ENCODE measurements at regions not wholly inside any gene's neighbourhood (a gene's known extent, or its start where the extent isn't known, plus 50 kb on each side); places are given as distances from the start of the nearest gene placed in this dataset.
"Not testable (repeated sequence)": the region's sequence is repeated elsewhere in the genome, so short reads cannot be mapped to it uniquely, and the experiment has no call there.

DNA sequence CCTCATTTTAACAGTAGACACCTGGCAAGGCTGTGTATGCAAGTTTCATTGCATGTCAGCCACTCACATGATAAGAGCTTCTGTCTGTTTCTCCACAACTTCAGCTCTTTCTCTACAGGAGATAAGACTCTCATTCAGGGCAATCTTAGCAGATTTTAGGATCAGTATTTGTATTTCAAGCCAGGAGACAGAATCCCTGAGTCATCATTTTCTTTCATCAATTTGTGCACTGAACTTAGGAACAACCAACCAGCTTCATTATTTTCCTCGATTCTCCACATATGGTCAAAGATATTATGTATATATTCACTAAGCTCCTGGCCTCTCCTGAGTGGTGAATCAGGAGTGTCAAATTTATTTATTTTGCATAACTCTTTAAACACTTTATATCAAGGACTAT, 181.8 kb upstream of the CCNH start:
- Histone ChIP-seq H2AFZ (ENCODE audit: low read depth, low read length) (no peak overlapping the region), H4K20me1 (ENCODE audit: insufficient read depth, low read length) (no peaks in the 10 kb centered on the region), H3K4me1 (ENCODE audit: insufficient read depth, low read length) (no peaks in the 10 kb centered on the region), H3K36me3 (ENCODE audit: insufficient read depth, low read length) (no peaks in the 10 kb centered on the region), H3K9ac (ENCODE audit: low read length) (no peak overlapping the region), H3K4me2 (ENCODE audit: low read length) (no peak overlapping the region), H3K27ac (ENCODE audit: low read depth, low read length) (no peak overlapping the region), H3K4me3 (ENCODE audit: insufficient read depth, low read depth, low read length) (no peak overlapping the region), H3K9me3 (ENCODE audit: insufficient read depth, low read depth, low read length) (peaks cover 3% of the 10 kb centered on the region), H3K27me3 (ENCODE audit: insufficient read depth, low read length) (no peaks in the 10 kb centered on the region), H3K79me2 (ENCODE audit: insufficient read depth, low read length) (no peaks in the 10 kb centered on the region)
- DNase-seq (ENCODE audit: low read depth), result no peak
- no peaks in the 10 kb centered on the region for H3K27me3 Mint-ChIP-seq (ENCODE audit: low read depth, unreplicated experiment)
- H3K36me3 Mint-ChIP-seq (ENCODE audit: low read depth, unreplicated experiment), result no peaks in the 10 kb centered on the region
- FAIRE-seq, result no peak
- H3K4me1 Mint-ChIP-seq (ENCODE audit: low read depth, unreplicated experiment), result no peaks in the 10 kb centered on the region
- no peak overlapping the region for H3K4me3 Mint-ChIP-seq (ENCODE audit: unreplicated experiment)
- no peak overlapping the region for H3K27ac Mint-ChIP-seq (ENCODE audit: unreplicated experiment)
- H3K9me3 Mint-ChIP-seq (ENCODE audit: unreplicated experiment), result peaks cover 8% of the 10 kb centered on the region
- TF ChIP-seq EZH2 (IDR thresholded peaks at IDR 0.05; ENCODE audit: insufficient read depth, low read length), result no peak

DNA sequence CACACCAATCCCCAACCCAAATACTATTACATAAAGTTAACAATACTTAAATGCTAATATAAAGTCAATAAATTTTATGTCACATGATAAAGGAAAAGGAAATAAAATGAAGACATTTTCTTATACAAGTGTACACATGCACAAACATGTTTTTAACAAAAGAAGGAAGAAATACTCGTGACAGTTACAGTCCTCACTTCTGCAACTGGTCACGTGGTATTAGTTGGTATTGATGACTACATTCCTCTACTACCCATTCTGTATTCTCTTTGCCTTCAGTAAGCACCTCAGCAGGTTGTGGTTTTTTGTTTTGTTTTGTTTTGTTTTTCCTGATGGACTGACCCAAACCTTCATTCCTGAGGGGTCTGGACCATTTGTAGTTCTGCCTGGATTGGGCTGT, 176.9 kb upstream of the CCNH start:
- Histone ChIP-seq H3K4me1 (ENCODE audit: insufficient read depth, low read length) (no peaks in the 10 kb centered on the region), H3K27ac (ENCODE audit: low read depth, low read length) (no peak overlapping the region), H3K36me3 (ENCODE audit: insufficient read depth, low read length) (no peaks in the 10 kb centered on the region), H3K4me3 (ENCODE audit: insufficient read depth, low read depth, low read length) (no peak overlapping the region), H2AFZ (ENCODE audit: low read depth, low read length) (no peak overlapping the region), H3K4me2 (ENCODE audit: low read length) (no peak overlapping the region), H3K9me3 (ENCODE audit: insufficient read depth, low read depth, low read length) (no peaks in the 10 kb centered on the region), H3K9ac (ENCODE audit: low read length) (no peak overlapping the region), H4K20me1 (ENCODE audit: insufficient read depth, low read length) (no peaks in the 10 kb centered on the region), H3K79me2 (ENCODE audit: insufficient read depth, low read length) (no peaks in the 10 kb centered on the region), H3K27me3 (ENCODE audit: insufficient read depth, low read length) (no peaks in the 10 kb centered on the region)
- Mint-ChIP-seq H3K4me3 (ENCODE audit: unreplicated experiment) (no peak overlapping the region), H3K27ac (ENCODE audit: unreplicated experiment) (no peak overlapping the region), H3K4me1 (ENCODE audit: low read depth, unreplicated experiment) (no peaks in the 10 kb centered on the region), H3K27me3 (ENCODE audit: low read depth, unreplicated experiment) (no peaks in the 10 kb centered on the region), H3K36me3 (ENCODE audit: low read depth, unreplicated experiment) (no peaks in the 10 kb centered on the region), H3K9me3 (ENCODE audit: unreplicated experiment) (no peaks in the 10 kb centered on the region)
- FAIRE-seq, result no peak
- TF ChIP-seq EZH2 (IDR thresholded peaks at IDR 0.05; ENCODE audit: insufficient read depth, low read length), result no peak
- TF ChIP-seq, protein P1, sequence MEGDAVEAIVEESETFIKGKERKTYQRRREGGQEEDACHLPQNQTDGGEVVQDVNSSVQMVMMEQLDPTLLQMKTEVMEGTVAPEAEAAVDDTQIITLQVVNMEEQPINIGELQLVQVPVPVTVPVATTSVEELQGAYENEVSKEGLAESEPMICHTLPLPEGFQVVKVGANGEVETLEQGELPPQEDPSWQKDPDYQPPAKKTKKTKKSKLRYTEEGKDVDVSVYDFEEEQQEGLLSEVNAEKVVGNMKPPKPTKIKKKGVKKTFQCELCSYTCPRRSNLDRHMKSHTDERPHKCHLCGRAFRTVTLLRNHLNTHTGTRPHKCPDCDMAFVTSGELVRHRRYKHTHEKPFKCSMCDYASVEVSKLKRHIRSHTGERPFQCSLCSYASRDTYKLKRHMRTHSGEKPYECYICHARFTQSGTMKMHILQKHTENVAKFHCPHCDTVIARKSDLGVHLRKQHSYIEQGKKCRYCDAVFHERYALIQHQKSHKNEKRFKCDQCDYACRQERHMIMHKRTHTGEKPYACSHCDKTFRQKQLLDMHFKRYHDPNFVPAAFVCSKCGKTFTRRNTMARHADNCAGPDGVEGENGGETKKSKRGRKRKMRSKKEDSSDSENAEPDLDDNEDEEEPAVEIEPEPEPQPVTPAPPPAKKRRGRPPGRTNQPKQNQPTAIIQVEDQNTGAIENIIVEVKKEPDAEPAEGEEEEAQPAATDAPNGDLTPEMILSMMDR (IDR thresholded peaks at IDR 0.05; ENCODE audit: insufficient read depth, low read depth, low read length), result no peak
- DNase-seq (ENCODE audit: low read depth), result no peak

DNA sequence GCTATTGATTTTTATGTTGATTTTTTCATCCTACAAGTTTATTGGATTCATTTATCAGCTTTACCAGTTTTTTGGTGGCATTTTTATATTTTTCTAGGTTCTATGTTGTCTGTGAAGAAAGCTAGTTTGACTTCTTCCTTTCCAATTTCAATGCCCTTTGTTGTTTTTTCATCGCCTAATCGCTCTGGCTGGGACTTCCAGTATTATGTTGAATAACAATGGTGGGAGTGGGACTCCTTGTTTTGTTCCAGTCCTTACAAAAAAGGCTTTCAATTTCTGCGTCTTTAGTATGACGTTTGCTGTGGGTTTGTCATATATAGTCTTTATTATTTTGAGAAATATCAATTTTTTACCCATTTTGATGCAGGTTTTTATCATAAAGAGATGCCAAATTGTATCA, 175.6 kb upstream of the CCNH start:
- no peak for TF ChIP-seq EZH2 (IDR thresholded peaks at IDR 0.05; ENCODE audit: insufficient read depth, low read length)
- TF ChIP-seq, protein P1 (IDR thresholded peaks at IDR 0.05; ENCODE audit: insufficient read depth, low read depth, low read length), result no peak
- Histone ChIP-seq H3K9ac (ENCODE audit: low read length) (no peak overlapping the region), H3K4me2 (ENCODE audit: low read length) (no peak overlapping the region), H3K36me3 (ENCODE audit: insufficient read depth, low read length) (no peaks in the 10 kb centered on the region), H3K27ac (ENCODE audit: low read depth, low read length) (no peak overlapping the region), H3K4me3 (ENCODE audit: insufficient read depth, low read depth, low read length) (no peak overlapping the region), H3K27me3 (ENCODE audit: insufficient read depth, low read length) (no peaks in the 10 kb centered on the region), H3K79me2 (ENCODE audit: insufficient read depth, low read length) (no peaks in the 10 kb centered on the region), H4K20me1 (ENCODE audit: insufficient read depth, low read length) (no peaks in the 10 kb centered on the region), H2AFZ (ENCODE audit: low read depth, low read length) (no peak overlapping the region), H3K4me1 (ENCODE audit: insufficient read depth, low read length) (no peaks in the 10 kb centered on the region), H3K9me3 (ENCODE audit: insufficient read depth, low read depth, low read length) (no peaks in the 10 kb centered on the region)
- Mint-ChIP-seq H3K4me3 (ENCODE audit: unreplicated experiment) (no peak overlapping the region), H3K36me3 (ENCODE audit: low read depth, unreplicated experiment) (no peaks in the 10 kb centered on the region), H3K4me1 (ENCODE audit: low read depth, unreplicated experiment) (no peaks in the 10 kb centered on the region), H3K27me3 (ENCODE audit: low read depth, unreplicated experiment) (no peaks in the 10 kb centered on the region), H3K9me3 (ENCODE audit: unreplicated experiment) (no peaks in the 10 kb centered on the region), H3K27ac (ENCODE audit: unreplicated experiment) (no peak overlapping the region)
- DNase-seq (ENCODE audit: low read depth), result no peak
- FAIRE-seq, result no peak

DNA sequence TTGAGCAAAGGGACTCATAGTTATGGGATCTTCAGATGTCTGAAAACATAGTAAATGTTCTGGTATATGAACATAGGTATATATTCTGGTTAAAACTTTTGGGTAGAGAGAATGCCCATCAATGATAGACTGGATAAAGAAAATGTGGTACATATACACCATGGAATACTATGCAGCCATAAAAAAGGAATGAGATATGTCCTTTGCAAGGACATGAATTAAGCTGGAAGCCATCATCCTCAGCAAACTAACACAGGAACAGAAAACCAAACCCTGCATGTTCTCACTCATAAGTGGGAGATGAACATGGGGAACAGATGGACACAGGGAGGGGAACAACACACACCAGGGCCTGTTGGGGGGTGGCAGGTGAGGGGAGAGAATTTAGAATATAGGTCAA, 171.0 kb upstream of the CCNH start:
- not testable (repeated sequence) for H3K27ac Mint-ChIP-seq (ENCODE audit: unreplicated experiment); H2AFZ ChIP-seq (ENCODE audit: low read depth, low read length); H3K27me3 Mint-ChIP-seq (ENCODE audit: low read depth, unreplicated experiment); H3K4me2 ChIP-seq (ENCODE audit: low read length); H3K9me3 ChIP-seq (ENCODE audit: insufficient read depth, low read depth, low read length); H3K4me1 Mint-ChIP-seq (ENCODE audit: low read depth, unreplicated experiment); H4K20me1 ChIP-seq (ENCODE audit: insufficient read depth, low read length); H3K9me3 Mint-ChIP-seq (ENCODE audit: unreplicated experiment); H3K27ac ChIP-seq (ENCODE audit: low read depth, low read length); DNase-seq (ENCODE audit: low read depth); H3K36me3 ChIP-seq (ENCODE audit: insufficient read depth, low read length); H3K4me1 ChIP-seq (ENCODE audit: insufficient read depth, low read length); H3K36me3 Mint-ChIP-seq (ENCODE audit: low read depth, unreplicated experiment); H3K4me3 Mint-ChIP-seq (ENCODE audit: unreplicated experiment); FAIRE-seq; H3K79me2 ChIP-seq (ENCODE audit: insufficient read depth, low read length); H3K9ac ChIP-seq (ENCODE audit: low read length); H3K27me3 ChIP-seq (ENCODE audit: insufficient read depth, low read length); H3K4me3 ChIP-seq (ENCODE audit: insufficient read depth, low read depth, low read length)
